Posterior cingulate gyrus (tissue), 11 donors: ENCODE measurements at regions not wholly inside any gene's neighbourhood (a gene's known extent, or its start where the extent isn't known, plus 50 kb on each side); places are given as distances from the start of the nearest gene placed in this dataset.

ENCODE experiments used
- DNase-seq, 10 donors: peaks; one replicate each; pipeline versions ENCODE4 v3.0.0 to v3.0.0-alpha.2; 2020 to 2021; ENCODE audit warnings: mixed read lengths in 3 of 10
- intact Hi-C: fragments of 100-400 bp; cut with DNase I; formaldehyde crosslinking; loops from one replicate; pipeline ENCODE4 v1.15.1; 2023

- no peak for DNase-seq
- intact Hi-C loops: no loop called here
Observed at GRCh38 chr5:27308153-27308552, 269.8 kb upstream of the CDH9 start.

GRCh38 chr5:27290172-27290571 lies 251.8 kb upstream of the CDH9 start:
- no peak for DNase-seq
- intact Hi-C loops: no loop called here

DNA sequence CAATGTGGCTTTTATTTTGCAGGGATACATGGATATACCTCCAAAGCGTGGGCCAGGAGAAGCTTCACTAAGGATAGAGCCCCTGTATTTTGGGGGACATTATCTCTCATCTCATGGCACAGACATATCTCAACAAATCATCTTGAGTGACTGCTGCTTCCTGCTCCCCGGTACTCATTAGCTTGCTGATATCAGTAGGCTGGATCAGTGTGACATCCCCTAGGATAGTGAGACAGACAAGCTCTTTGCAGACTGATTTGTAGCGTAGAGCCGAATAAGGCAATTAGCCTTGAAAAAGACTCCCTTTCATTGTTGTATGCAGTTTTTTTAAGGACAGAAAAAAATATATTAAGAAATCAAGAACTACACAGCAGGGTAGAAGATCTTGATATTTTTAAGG lies 237.7 kb upstream of the CDH9 start:
- no peak for DNase-seq
- intact Hi-C loops: no loop called here

GRCh38 chr5:27275345-27275744 lies 237.0 kb upstream of the CDH9 start:
- intact Hi-C loops: no loop called here
- DNase-seq: no peak

DNA sequence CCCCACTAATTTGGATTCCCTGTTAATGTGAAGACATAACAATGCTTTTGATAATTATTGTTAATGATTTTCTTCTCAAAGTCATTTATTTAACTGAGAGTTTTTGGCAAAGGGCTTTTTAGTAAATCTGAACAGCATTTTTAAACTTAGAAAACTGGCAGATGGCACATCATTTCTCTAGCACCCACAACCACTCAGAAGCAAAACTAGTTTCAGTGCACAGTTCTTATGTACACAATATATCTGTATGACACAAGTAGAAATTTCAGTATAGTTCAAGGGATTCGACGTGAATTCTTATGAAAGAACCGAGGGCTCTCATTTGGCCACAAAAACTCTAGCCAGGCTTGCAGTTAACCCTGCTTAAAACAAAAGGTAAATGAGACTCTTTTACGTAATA lies 231.4 kb upstream of the CDH9 start:
- no peak for DNase-seq
- intact Hi-C loops: no loop called here

GRCh38 chr5:27267209-27267824 lies 228.9 kb upstream of the CDH9 start:
- peak in 3 of 10 donors; percentile 62 to 83 (median 73) for DNase-seq
- intact Hi-C loops: no loop called here

- intact Hi-C loops: no loop called here
- DNase-seq: no peak
Observed at GRCh38 chr5:27266184-27266583, 227.8 kb upstream of the CDH9 start.

GRCh38 chr5:27257696-27258095 lies 219.3 kb upstream of the CDH9 start:
- intact Hi-C loops: no loop called here
- DNase-seq: no peak

GRCh38 chr5:27252911-27253310 lies 214.5 kb upstream of the CDH9 start:
- no peak for DNase-seq
- intact Hi-C loops: no loop called here

DNA sequence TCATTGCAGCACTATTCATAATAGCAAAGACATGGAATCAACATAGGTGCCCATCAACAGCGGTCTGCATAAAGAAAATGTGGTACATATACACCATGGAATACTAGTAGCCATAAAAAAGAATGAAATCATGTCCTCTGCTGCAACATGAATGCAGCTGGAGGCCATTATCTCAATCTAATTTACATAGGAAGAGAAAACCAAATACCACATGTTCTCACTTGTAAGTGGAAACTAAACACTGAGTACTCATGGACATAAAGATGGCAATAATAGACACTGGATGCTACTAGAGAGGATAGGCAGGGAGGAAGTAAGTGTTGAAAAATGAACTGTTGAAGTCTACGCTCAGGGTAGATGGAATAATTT lies 203.9 kb upstream of the CDH9 start:
- intact Hi-C loops: no loop called here
- DNase-seq: no peak

DNA sequence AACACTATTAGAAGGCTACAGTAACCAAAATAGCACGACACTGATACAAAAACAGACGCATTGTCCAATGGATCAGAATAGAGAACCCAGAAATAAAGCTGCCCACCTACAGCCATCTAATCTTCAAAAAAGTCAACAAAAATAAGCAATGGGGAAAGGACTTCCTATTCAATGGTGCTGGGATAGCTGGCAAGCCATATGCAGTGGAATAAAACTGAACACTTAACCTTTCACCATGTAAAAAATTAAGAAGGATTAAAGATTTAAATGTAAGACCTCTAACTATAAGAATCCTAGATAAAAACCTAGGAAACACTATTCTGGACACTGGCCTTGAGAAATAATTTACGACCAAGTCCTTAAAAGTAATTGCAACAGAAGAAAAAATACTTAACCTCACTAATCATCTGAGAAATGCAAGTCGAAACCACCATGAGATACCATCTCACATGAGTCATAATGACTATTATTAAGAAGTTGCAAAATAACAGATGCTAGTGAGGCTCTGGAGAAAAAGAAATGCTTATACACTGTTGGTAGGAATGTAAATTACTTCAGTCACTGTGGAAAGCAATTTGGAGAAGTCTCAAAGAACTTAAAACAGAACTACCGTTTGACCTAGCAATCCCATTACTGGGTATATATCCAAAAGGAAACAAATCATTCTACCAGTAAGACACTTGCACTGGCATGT lies 203.3 kb upstream of the CDH9 start:
- intact Hi-C loops: no loop called here
- no peak for DNase-seq

- no peak for DNase-seq
- intact Hi-C loops: no loop called here
Observed at GRCh38 chr5:27240791-27241190, 202.4 kb upstream of the CDH9 start.

GRCh38 chr5:27234916-27235315 lies 196.5 kb upstream of the CDH9 start:
- intact Hi-C loops: no loop called here
- DNase-seq: no peak

GRCh38 chr5:27221410-27221809 lies 183.0 kb upstream of the CDH9 start:
- DNase-seq: no peak
- intact Hi-C loops: no loop called here

DNA sequence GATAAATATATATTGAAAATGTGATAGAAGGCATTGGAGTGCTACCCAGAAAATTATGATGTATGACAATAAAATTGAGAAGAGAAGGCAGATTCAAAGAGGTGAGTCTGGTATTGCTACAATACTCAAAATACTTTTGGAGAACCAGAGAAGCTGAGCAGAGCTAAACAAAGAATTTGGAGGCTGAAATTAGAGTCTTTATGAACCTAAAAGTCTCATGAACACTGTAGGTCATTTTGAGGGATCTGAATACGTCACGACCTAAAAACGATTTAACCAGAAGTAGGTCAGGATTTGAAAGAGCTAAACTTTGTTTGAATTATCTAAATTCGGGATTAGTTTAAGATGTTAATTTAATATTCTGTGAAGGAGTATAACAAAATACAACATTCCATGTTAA lies 182.4 kb upstream of the CDH9 start:
- intact Hi-C loops: no loop called here
- DNase-seq: no peak

DNA sequence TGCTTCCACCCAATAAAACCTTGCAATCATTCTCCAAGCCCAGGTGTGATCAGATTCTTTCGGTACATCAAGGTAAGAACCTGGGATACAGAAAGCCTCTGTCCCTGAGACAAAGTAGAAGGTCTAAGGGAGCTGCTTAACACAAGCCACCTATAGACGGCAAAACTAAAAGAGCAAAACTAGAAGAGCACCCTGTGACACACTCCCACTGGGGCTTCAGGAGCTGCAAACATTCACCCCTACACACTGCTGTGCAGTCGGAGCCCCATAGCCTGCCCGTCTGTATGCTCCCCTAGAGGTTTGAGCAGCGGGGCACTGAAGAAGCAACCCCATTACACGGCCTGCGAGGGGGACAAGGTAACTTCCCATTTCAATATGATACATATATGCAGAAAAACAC lies 179.6 kb upstream of the CDH9 start:
- intact Hi-C loops: no loop called here
- no peak for DNase-seq

GRCh38 chr5:27217155-27217956 lies 179.0 kb upstream of the CDH9 start:
- intact Hi-C loops: no loop called here
- DNase-seq: peak in 1 of 10 donors; percentile 33

- intact Hi-C loops: no loop called here
- DNase-seq: no peak
Observed at GRCh38 chr5:27216367-27216950, 178.1 kb upstream of the CDH9 start.

DNA sequence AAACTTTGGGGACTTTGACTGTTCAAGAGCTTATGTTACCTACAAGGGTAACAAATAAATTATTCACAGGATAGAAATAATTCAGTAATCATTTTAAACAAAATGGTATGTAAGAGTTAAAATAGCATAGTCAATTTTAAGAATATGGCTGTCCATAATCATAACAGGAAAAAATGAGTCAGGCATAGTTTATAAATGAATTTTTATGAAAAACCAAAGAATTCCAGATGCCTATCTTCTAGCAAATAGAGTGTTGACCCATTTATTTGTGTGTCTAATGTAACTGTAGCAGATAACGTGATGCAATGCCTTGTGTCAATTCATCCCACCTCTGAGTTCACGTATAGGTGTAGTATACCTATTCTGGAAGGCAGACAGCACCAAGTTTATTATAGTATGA lies 169.7 kb upstream of the CDH9 start:
- no peak for DNase-seq
- intact Hi-C loops: no loop called here

DNA sequence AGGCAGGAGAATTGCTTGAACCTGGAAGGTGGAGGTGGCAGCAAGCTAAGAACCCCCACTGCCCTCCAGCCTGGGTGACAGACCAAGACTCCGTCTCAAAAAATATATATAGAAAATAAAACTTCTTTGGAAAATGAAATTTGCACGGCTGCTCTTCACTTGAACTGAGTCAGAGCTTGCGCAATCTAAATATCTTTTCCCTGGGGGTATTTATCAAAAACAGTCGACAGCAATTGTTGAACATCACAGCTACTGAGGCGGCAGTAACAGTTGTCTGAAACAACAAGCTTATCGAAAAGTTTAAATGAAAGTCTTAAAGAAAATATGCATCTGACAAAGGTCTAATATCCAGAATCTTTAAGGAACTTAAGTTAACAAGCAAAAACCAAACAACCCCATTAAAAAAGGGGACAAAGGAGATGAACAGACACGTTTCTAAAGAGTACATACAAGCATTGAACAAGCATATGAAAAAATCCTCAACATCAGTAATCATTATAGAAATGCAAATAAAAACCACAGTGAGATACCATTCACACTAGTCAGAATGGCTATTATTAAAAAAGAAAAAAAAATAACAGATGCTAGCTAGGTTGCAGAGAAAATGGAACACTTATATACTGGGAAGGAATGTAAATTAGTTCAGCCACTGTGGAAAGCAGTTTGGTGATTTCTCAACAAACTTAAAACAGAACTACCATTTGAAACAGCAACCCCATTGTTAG lies 153.6 kb upstream of the CDH9 start:
- DNase-seq: no peak
- intact Hi-C loops: no loop called here

DNA sequence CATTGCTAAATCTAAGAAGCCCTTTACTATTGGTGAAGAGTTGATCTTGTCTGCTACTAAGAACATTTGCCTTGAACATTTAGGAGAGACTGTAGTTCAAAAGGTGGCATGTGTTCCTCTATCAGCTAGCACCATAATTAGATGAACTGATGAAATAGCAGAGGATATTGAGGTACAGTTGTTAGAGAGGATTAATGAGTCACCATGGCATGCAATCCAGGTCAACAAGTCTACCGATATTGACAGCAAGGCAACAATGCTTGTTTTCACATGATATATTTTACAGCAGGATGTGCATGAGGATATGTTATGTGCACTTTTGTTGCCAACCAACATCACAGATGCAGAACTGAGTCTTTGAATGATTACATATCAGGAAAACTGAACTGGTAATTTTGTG lies 134.3 kb upstream of the CDH9 start:
- DNase-seq: no peak
- intact Hi-C loops: no loop called here
